ENCODE measurements at regions not wholly inside any gene's neighbourhood (a gene's known extent, or its start where the extent isn't known, plus 50 kb on each side); places are given as distances from the start of the nearest gene placed in this dataset.

DNA sequence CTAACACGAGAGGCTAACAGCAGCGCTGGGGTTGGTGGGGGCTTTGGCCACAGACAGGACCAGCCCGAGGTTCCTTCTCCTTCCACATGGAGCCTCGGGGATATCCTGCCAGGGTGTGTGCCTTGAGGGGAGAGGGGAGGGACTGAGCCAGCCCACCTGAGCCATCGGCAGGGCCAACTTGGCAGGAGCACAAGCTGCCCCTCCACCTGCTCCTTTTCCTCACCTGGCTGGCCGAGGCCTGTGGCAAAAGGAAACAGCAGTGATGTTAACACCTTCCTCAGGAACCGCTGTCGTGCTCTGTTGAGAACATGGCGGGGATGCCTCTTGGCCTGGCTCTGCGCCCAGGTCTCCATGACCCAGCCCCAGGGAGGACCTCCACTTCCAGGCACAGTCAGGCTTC is 255.1 kb upstream of the PPP2R2D start:
- TF ChIP-seq, protein P1, sequence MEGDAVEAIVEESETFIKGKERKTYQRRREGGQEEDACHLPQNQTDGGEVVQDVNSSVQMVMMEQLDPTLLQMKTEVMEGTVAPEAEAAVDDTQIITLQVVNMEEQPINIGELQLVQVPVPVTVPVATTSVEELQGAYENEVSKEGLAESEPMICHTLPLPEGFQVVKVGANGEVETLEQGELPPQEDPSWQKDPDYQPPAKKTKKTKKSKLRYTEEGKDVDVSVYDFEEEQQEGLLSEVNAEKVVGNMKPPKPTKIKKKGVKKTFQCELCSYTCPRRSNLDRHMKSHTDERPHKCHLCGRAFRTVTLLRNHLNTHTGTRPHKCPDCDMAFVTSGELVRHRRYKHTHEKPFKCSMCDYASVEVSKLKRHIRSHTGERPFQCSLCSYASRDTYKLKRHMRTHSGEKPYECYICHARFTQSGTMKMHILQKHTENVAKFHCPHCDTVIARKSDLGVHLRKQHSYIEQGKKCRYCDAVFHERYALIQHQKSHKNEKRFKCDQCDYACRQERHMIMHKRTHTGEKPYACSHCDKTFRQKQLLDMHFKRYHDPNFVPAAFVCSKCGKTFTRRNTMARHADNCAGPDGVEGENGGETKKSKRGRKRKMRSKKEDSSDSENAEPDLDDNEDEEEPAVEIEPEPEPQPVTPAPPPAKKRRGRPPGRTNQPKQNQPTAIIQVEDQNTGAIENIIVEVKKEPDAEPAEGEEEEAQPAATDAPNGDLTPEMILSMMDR (conservative IDR thresholded peaks at IDR 0.05; ENCODE audit: low read depth, low read length) = no peak

DNA sequence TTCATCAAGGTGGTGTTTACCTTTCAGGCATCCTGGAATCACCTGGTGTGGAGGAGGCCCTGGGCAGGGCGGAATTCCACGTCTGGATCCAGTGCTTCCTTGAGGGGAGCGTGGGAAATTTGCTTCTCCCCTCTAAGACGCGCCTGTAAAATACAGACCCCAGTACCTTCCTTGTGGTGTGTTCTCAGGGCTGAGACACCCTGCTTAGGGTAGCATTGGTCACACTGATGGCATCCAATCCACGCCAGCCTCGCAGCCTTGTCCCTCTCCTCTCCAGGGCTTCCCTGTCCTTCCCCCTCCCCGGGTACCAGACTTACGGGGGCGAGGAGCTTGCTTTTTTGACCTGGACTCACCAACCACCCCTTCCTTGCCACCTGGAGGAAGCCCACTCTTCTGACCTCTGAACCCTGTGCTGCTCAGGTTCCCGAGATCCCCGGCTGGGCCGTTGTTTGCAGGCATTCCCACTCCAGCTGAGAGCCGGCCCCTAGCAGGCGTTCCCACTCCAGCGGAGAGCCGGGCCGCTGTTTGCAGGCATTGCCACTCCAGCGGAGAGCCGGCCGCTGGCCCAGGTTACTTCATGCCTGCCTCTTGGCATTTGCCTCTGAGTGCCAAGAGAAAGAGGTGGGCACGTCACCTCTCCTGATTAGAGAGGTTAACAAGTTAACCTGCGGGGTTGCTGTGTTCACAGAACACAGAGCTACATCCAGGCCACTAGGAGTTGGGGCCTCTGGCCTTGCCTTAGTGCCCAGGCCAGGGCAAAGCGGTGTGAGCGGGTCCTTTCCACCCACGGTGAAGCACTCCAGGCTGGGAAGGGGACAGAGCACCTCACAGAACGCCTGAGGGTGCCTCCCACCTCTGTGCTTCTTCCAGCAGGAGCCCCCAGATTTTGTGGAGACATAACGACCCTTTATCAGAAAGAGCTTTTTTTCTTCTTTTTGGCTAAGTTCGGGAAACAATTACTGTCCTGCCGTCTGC is 254.0 kb upstream of the PPP2R2D start:
- H3K4me3 ChIP-seq (ENCODE audit: low read depth, low read length) = no peak overlapping the region
- DNase-seq (ENCODE audit: low read depth) = no peak
- TF ChIP-seq, protein P1 (conservative IDR thresholded peaks at IDR 0.05; ENCODE audit: low read depth, low read length) = no peak

More for the DNA sequence above, 255.1 kb upstream of the PPP2R2D start:
- H3K4me3 ChIP-seq (ENCODE audit: low read depth, low read length) = no peak overlapping the region
- no peak for DNase-seq (ENCODE audit: low read depth)

DNA sequence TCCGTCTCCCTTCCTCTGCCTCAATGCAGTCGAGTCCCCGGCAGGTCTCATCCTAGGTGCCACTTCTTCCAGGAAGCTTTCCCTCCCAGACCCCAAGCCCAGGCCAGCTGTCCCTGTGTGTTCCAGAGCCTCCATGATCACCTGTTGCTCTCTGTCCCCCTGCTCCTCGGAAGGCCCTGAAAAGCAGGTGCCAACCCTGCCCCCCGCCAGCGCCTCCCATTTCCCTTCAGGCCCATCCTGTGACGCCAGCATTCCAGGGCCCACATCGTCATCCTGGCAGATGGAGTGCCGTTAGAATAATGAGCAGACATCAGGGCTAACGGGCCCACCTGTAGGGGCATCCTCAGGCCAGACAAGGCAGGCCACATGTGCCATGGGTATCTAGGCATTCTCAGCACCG is 253.0 kb upstream of the PPP2R2D start:
- no peak overlapping the region for H3K4me3 ChIP-seq (ENCODE audit: low read depth, low read length)
- no peak for DNase-seq (ENCODE audit: low read depth)
- TF ChIP-seq, protein P1 (conservative IDR thresholded peaks at IDR 0.05; ENCODE audit: low read depth, low read length) = no peak

DNA sequence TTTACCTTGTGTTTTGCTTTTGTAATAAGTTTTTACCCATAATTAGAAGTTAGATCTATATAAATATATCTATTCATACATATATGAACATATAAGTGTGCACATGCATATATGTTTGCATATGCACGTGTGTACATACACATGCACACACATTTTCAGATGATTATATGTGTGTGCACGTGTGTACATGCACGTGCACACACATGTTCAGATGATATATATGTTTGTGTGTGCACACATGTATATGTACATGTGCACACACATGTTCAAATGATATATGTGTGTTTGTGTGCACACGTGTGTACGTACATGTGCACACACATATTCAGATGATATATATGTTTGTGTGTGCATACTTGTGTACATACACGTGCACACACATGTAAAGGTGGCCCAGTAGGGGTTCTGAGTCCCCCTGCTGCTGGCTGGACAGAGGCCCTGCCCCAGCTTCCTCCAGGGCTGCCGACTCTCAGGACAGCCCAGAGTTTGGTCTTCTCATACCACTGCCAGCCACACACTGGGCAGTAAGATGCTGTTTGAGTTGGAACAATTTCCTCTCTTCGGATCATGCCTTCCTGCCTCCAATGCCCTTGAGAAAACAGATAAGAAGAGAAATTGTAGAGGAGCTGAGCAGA is 252.3 kb upstream of the PPP2R2D start:
- TF ChIP-seq, protein P1 (conservative IDR thresholded peaks at IDR 0.05; ENCODE audit: low read depth, low read length) = no peak
- DNase-seq (ENCODE audit: low read depth) = no peak
- no peak overlapping the region for H3K4me3 ChIP-seq (ENCODE audit: low read depth, low read length)

DNA sequence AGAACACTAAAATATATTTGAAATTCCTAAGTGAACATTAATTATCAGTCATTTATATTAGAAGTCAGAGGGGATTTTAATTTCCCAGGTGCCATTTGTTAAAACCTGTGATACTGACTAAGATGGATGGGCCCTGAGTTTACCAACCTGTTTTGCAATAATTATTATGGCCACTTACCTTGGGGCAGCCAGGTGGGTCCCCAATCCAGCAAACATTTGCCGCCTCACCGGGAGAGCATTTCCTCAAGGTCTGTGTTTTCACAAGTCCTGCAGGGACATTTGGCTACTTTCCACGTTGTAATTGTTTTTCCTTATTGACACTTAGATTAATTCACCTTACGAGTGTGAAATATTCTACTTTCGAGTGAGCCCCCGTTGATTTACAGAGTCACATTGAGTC is 251.2 kb upstream of the PPP2R2D start:
- TF ChIP-seq, protein P1 (conservative IDR thresholded peaks at IDR 0.05; ENCODE audit: low read depth, low read length) = no peak
- H3K4me3 ChIP-seq (ENCODE audit: low read depth, low read length) = no peak overlapping the region
- DNase-seq (ENCODE audit: low read depth) = no peak

DNA sequence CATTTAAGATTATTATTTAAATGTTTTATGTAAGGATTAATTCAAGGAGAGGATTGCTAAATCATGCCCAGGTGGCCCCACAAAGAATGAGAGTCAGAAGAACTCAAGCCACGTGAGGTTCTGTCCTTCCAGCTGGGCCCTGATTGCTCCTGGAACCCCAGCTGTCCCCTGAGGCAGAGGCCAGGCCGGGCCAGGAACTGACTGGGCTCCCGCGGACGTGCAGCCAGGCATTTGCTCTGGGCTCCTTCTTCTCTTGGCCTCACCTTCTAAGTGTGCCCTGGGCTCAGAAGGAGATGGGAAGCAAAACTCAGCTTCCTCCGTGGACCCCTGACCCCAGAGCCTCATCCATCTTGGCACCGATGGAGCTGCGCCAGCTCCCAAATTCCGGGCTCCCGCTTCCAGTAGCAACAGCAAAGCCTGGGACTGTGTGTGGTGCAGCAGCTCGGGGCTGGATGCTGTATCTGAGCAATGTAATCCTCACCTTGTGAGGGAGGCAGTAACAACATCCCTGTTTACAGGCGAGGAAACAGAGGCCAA is 250.6 kb upstream of the PPP2R2D start:
- TF ChIP-seq, protein P1 (conservative IDR thresholded peaks at IDR 0.05; ENCODE audit: low read depth, low read length) = no peak
- H3K4me3 ChIP-seq (ENCODE audit: low read depth, low read length) = no peak overlapping the region
- no peak for DNase-seq (ENCODE audit: low read depth)

All from epithelial cell of proximal tubule (primary cell).